RWPE1 (cell line): ENCODE measurements at regions not wholly inside any gene's neighbourhood (a gene's known extent, or its start where the extent isn't known, plus 50 kb on each side); places are given as distances from the start of the nearest gene placed in this dataset.

Source experiments
- CTCF ChIA-PET: fragments of 350-600 bp; sonication (Branson Sonifier 250); formaldehyde crosslinking; extraction: SDS; loops from one replicate; lab custom pipeline; 2021; lab: Yijun Ruan, JAX
- POLR2A ChIA-PET: fragments of 400-600 bp; formaldehyde crosslinking; extraction: SDS; loops from one replicate; lab custom pipeline; 2020; ENCODE audit warnings: antibody characterized with exemption; ENCODE audit not compliant: low non-redundant PET; lab: Yijun Ruan, JAX
- DNase-seq: peaks from one replicate; pipeline ENCODE4 v3.0.0; 2012; ENCODE audit warnings: low spot score
- H3K27ac ChIP-seq: fragments of 450-650 bp; 2 replicates; pipeline ENCODE4 v1.5.1; 2017
- CTCF ChIP-seq: fragments of 450-650 bp; conservative IDR thresholded peaks from 2 replicates; pipeline ENCODE4 v1.5.1; 2017; ENCODE audit warnings: low read depth, mild to moderate bottlenecking

- no peak for TF ChIP-seq CTCF
- ChIA-PET CTCF (no interaction called here), POLR2A (no interaction called here)
- no peak overlapping the region for H3K27ac ChIP-seq
- no peak for DNase-seq
Measured at GRCh38 chr3:106227068-106227467, 358.3 kb upstream of the CBLB start.

DNA sequence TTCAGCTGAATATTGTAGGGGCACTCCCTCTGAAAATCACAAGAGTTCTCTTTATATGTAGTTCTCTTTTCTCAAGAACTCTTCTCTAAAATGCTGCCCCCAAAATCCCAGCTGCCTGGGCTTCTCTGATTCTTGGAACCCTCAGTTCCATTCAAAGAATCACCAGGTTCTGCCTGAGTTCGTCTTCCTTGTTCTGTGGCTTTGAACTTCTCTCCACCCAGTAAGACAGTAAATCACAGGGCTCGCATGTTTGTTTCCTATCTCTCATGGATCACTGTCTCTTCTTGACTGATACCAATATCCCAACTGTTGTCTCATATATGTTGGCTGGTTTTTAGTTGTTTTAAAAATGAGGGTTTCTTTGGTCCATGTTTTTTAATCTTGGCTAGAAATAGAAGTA lies 359.5 kb upstream of the CBLB start:
- no peak overlapping the region for H3K27ac ChIP-seq
- ChIA-PET CTCF (interaction anchor here (0.6 kb wide), 1 partner anchor 32 kb away, joined by 5 read pairs; no protein-coding TSS in a partner anchor), POLR2A (no interaction called here)
- TF ChIP-seq CTCF, result no peak
- no peak for DNase-seq

DNA sequence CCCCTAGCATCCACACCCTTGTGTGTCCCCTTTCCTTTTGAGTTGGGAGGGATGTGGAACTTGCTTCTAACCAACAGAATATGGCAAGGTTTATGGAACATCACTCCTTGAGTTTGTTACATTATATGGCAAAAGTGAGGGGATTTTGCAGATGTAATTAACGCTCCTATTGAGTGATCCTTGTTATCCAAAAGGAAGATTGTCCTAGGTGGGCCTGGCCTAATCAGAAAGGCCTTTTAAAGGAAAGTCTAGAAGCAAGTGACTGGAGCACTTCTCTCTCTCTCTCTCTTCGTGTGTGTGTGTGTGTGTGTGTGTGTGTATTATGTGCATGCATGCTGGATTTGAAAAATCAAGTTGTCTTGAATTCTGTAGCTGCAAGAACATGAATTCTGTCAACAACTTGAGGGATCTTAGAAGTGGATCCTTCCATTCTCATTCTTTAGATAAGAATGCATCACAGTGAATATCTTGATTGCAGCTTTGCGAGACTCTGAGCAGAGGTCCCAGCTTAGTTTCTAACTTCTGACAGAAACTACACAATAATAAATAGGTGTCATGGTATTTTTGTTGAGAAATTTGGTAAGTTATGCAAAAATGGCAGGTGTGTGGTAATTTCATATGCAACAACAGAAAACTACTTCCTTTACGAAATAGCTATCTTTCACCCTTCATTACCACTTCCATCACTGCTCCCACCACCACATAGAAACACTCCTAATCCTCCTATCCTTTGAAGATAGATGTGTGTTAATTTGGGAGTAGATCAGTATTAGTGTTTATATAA lies 360.9 kb upstream of the CBLB start:
- DNase-seq, result no peak
- no peak for TF ChIP-seq CTCF
- no peak overlapping the region for H3K27ac ChIP-seq
- ChIA-PET CTCF (interaction anchor here (0.7 kb wide), 1 partner anchor 13 kb away, joined by 3 read pairs; no protein-coding TSS in a partner anchor), POLR2A (no interaction called here)

DNA sequence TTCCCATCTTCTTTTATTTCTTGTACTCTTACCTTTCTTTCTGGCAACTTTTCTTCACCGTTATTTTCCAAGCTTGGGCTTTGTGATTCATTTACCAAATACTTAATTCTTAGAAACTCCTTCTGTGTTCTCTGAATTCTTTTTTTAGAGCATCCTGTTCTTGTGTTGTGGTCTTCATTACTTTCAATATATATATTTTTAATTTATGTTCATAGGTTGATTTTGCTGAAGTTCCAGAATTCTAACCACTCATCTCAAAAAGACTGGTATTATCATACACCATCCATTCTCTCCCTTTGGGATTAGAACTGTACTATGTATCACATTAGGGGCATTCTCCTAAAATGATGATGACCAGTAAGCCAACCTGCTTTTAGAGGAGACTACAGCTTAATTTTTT lies 362.3 kb upstream of the CBLB start:
- TF ChIP-seq CTCF, result no peak
- no peak overlapping the region for H3K27ac ChIP-seq
- ChIA-PET POLR2A (no interaction called here), CTCF (interaction anchor here (0.6 kb wide), 1 partner anchor 191 kb away, joined by 3 read pairs; no protein-coding TSS in a partner anchor)
- DNase-seq, result no peak

DNA sequence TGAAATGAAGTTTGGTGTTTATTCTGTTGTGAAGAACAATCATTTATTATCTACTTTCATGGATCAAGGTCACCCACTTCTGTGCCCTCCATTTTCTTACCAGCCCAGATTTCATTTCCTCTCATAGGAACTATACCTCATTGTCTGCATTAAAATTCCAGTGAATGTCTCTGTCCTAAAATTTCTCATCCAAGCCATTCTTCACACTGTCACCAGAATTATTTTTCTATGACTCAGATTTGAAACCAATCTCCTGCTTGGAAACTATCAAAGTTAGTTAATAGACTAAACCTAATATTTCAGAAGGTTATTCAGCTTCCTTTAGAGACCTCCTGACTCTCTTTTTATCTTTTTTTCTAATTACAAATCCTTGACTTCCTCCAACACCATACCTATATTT lies 364.1 kb upstream of the CBLB start:
- TF ChIP-seq CTCF, result no peak
- CTCF ChIA-PET, result no interaction called here
- no peak overlapping the region for H3K27ac ChIP-seq

DNA sequence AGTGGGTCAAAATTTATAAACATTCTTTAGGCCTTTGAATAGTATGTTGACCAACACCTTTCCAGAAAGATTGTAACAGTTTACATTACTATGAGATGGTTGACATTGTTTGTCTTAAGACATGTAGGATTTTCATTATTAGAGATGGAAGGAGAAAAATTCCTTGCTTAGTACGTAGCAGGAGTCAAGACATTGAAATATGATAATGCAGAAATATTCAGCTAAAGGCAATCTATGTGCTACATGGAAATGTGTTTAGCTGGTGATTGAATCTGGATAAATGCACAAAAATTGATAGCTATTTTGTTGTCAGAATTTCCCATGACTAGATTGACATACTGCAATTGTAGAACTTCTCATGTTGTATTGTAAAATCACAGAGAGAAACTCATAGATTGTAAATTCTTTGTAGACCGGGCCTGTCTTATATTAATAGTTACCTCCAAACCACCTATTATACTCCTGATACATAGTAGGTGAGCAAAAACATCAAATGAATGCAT lies 370.4 kb upstream of the CBLB start:
- no peak overlapping the region for H3K27ac ChIP-seq
- POLR2A ChIA-PET, result no interaction called here
- CTCF ChIA-PET, result no interaction called here
- TF ChIP-seq CTCF, result no peak
- no peak for DNase-seq

More for the DNA sequence above, 364.1 kb upstream of the CBLB start:
- no peak for DNase-seq
- POLR2A ChIA-PET, result no interaction called here
